ENCODE measurements at regions not wholly inside any gene's neighbourhood (a gene's known extent, or its start where the extent isn't known, plus 50 kb on each side); places are given as distances from the start of the nearest gene placed in this dataset.

DNA sequence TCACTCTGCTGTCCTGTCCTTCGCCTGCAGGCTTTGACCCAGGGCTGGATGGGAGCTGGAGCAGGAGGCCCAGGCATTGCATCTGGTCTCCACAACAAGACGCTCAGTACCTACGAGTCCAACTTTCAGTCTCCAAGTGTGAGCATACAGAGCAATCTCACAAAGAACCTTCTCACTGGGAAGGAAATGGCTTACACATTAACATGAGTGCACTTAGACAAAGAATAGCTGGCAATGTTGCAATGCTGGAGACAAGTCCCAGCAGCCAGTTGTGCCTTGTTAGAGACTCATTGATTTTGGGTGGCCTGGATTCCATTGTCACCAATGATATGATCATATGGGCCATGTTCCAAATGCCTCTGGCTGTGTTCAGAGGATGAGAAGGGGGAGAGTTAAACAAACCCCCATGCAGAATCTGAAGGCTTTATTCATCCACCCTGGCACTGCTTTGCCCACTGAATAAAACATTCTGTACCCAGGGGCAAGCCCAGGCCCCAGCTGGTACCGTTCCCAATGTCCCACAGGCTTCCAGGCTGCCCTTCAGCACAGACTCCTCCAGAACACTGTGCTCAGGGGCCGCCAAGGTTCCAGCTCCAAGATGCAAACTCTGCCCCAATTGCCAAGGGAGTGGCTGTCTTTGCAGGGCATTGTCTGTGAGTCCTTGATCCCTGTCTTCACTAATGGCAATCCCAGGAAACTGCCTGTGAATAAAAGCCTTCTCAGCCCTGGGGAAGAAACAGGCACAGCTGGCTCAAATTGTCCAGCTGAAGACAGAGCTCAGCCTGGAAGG, 185.5 kb downstream of the HSD17B3 start:
- TF ChIP-seq HNRNPLL (IDR thresholded peaks at IDR 0.05; ENCODE audit: low read depth, low read length, poor library complexity, severe bottlenecking): no peak
- no peak for TF ChIP-seq ZNF699 (CRISPR knock-in tag; IDR thresholded peaks at IDR 0.05; ENCODE audit: insufficient replicate concordance)
- TF ChIP-seq, protein P1, sequence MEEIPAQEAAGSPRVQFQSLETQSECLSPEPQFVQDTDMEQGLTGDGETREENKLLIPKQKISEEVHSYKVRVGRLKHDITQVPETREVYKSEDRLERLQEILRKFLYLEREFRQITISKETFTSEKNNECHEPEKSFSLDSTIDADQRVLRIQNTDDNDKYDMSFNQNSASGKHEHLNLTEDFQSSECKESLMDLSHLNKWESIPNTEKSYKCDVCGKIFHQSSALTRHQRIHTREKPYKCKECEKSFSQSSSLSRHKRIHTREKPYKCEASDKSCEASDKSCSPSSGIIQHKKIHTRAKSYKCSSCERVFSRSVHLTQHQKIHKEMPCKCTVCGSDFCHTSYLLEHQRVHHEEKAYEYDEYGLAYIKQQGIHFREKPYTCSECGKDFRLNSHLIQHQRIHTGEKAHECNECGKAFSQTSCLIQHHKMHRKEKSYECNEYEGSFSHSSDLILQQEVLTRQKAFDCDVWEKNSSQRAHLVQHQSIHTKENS (CRISPR knock-in tag; IDR thresholded peaks at IDR 0.05): no peak
- no peak for TF ChIP-seq ZNF695 (CRISPR knock-in tag; IDR thresholded peaks at IDR 0.05)
- TF ChIP-seq SMAD4 (CRISPR knock-in tag; conservative IDR thresholded peaks at IDR 0.05): no peak
- TF ChIP-seq, protein P2, sequence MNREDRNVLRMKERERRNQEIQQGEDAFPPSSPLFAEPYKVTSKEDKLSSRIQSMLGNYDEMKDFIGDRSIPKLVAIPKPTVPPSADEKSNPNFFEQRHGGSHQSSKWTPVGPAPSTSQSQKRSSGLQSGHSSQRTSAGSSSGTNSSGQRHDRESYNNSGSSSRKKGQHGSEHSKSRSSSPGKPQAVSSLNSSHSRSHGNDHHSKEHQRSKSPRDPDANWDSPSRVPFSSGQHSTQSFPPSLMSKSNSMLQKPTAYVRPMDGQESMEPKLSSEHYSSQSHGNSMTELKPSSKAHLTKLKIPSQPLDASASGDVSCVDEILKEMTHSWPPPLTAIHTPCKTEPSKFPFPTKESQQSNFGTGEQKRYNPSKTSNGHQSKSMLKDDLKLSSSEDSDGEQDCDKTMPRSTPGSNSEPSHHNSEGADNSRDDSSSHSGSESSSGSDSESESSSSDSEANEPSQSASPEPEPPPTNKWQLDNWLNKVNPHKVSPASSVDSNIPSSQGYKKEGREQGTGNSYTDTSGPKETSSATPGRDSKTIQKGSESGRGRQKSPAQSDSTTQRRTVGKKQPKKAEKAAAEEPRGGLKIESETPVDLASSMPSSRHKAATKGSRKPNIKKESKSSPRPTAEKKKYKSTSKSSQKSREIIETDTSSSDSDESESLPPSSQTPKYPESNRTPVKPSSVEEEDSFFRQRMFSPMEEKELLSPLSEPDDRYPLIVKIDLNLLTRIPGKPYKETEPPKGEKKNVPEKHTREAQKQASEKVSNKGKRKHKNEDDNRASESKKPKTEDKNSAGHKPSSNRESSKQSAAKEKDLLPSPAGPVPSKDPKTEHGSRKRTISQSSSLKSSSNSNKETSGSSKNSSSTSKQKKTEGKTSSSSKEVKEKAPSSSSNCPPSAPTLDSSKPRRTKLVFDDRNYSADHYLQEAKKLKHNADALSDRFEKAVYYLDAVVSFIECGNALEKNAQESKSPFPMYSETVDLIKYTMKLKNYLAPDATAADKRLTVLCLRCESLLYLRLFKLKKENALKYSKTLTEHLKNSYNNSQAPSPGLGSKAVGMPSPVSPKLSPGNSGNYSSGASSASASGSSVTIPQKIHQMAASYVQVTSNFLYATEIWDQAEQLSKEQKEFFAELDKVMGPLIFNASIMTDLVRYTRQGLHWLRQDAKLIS (CRISPR knock-in tag; IDR thresholded peaks at IDR 0.05): no peak
- TF ChIP-seq ZNF232 (CRISPR knock-in tag; IDR thresholded peaks at IDR 0.05): no peak
- 0% methylated on average over 5 of the region's 5 CpGs for WGBS (ENCODE audit: insufficient coverage, low coverage, missing lambda C conversion rate)
- H3K4me1 ChIP-seq (replicated peaks in 1 of 2; ENCODE audit: control insufficient read depth in 2 of 2, insufficient read depth in 2 of 2, low read length in 2 of 2): no peaks in the 10 kb centered on the region
- no peak for FAIRE-seq
- in situ Hi-C loops (cut with MboI): no loop called here
- no peak overlapping the region for H3K4me3 ChIP-seq
- no peak for DNase-seq (ENCODE audit: extremely low read depth in 1 of 4, low spot score in 3 of 4)
- H3K79me2 ChIP-seq (ENCODE audit: control insufficient read depth, insufficient read depth, low read length): no peaks in the 10 kb centered on the region
- POLR2A ChIA-PET: interaction anchor here (0.6 to 1.0 kb wide), 3 partner anchors 11 to 289 kb away, joined by 3 to 5 read pairs (median 4); partner anchors contain the start of gene ERCC6L2
- no peak overlapping the region for H2AFZ ChIP-seq (ENCODE audit: low read depth, low read length)
- no peak overlapping the region for H3K9ac ChIP-seq (ENCODE audit: insufficient read depth in 1 of 2, low read depth in 2 of 2, low read length in 2 of 2)
- 0 out of 2 replicates have a peak, but pooled peaks cover 4% of the 10 kb centered on the region for H4K20me1 ChIP-seq (replicated peaks; ENCODE audit: control insufficient read depth, insufficient read depth, low read length)
- intact Hi-C loops (cut with micrococcal nuclease): no loop called here
- H3K27ac ChIP-seq (ENCODE audit: extremely low read depth, low read depth, low read length): no peak overlapping the region
- H3K9me3 ChIP-seq (replicated peaks; ENCODE audit: control insufficient read depth, insufficient read depth, low read depth, low read length): no peaks in the 10 kb centered on the region
- CTCF ChIA-PET (ENCODE audit: low intra/inter-chr PET ratio): no interaction called here
- H3K4me2 ChIP-seq (ENCODE audit: insufficient read depth, low read length): no peak overlapping the region
- ATAC-seq: no peak
- no peaks in the 10 kb centered on the region for H3K36me3 ChIP-seq (ENCODE audit: control insufficient read depth, insufficient read depth, low read length)
- no peaks in the 10 kb centered on the region for H3K9me1 ChIP-seq (ENCODE audit: control insufficient read depth, insufficient read depth, low read length)
- H3K27me3 ChIP-seq (ENCODE audit: control insufficient read depth in 2 of 2, insufficient read depth in 2 of 2, low read length in 2 of 2): peaks cover 7 to 42% of the 10 kb centered on the region in 2 experiments
- BruUV-seq (replicated peaks): no TSS peak
